GM19023 (cell line): ENCODE measurements at regions not wholly inside any gene's neighbourhood (a gene's known extent, or its start where the extent isn't known, plus 50 kb on each side); places are given as distances from the start of the nearest gene placed in this dataset.

Source experiments
- ATAC-seq: cut with Tn5 transposase; IDR thresholded peaks from one replicate; pipeline ENCODE4 v1.9.1; 2021; ENCODE audit warnings: mild to moderate bottlenecking, moderate library complexity; ENCODE audit not compliant: unreplicated experiment

- ATAC-seq = no peak
Measured at GRCh38 chr13:107289540-107289939, 721.6 kb upstream of the ARGLU1 start.

- no peak for ATAC-seq
Measured at GRCh38 chr13:107284173-107284572, 716.2 kb upstream of the ARGLU1 start.

GRCh38 chr13:107277911-107278310 lies 710.0 kb upstream of the ARGLU1 start:
- ATAC-seq = no peak

- ATAC-seq = no peak
Measured at GRCh38 chr13:107276936-107277335, 709.0 kb upstream of the ARGLU1 start.

GRCh38 chr13:107275945-107276614 lies 708.1 kb upstream of the ARGLU1 start:
- no peak for ATAC-seq

GRCh38 chr13:107275312-107275711 lies 707.4 kb upstream of the ARGLU1 start:
- no peak for ATAC-seq

- no peak for ATAC-seq
Measured at GRCh38 chr13:107271227-107271626, 703.3 kb upstream of the ARGLU1 start.

- no peak for ATAC-seq
Measured at GRCh38 chr13:107266657-107267056, 698.7 kb upstream of the ARGLU1 start.

GRCh38 chr13:107258599-107259187 lies 690.8 kb upstream of the ARGLU1 start:
- no peak for ATAC-seq

- no peak for ATAC-seq
Measured at GRCh38 chr13:107254392-107254791, 686.5 kb upstream of the ARGLU1 start.

- ATAC-seq = no peak
Measured at GRCh38 chr13:107252428-107252827, 684.5 kb upstream of the ARGLU1 start.

- no peak for ATAC-seq
Measured at GRCh38 chr13:107252021-107252420, 684.1 kb upstream of the ARGLU1 start.

GRCh38 chr13:107251341-107251740 lies 683.4 kb upstream of the ARGLU1 start:
- ATAC-seq = no peak

GRCh38 chr13:107250628-107251027 lies 682.7 kb upstream of the ARGLU1 start:
- ATAC-seq = no peak

GRCh38 chr13:107244241-107244640 lies 676.3 kb upstream of the ARGLU1 start:
- ATAC-seq = no peak

- ATAC-seq = no peak
Measured at GRCh38 chr13:107242138-107242537, 674.2 kb upstream of the ARGLU1 start.

- no peak for ATAC-seq
Measured at GRCh38 chr13:107241381-107241780, 673.4 kb upstream of the ARGLU1 start.

- no peak for ATAC-seq
Measured at GRCh38 chr13:107239213-107239612, 671.3 kb upstream of the ARGLU1 start.

- ATAC-seq = no peak
Measured at GRCh38 chr13:107238262-107238981, 670.5 kb upstream of the ARGLU1 start.

- no peak for ATAC-seq
Measured at GRCh38 chr13:107234319-107235073, 666.6 kb upstream of the ARGLU1 start.

GRCh38 chr13:107233541-107233940 lies 665.6 kb upstream of the ARGLU1 start:
- ATAC-seq = no peak
